ENCODE measurements at regions not wholly inside any gene's neighbourhood (a gene's known extent, or its start where the extent isn't known, plus 50 kb on each side); places are given as distances from the start of the nearest gene placed in this dataset.

DNA sequence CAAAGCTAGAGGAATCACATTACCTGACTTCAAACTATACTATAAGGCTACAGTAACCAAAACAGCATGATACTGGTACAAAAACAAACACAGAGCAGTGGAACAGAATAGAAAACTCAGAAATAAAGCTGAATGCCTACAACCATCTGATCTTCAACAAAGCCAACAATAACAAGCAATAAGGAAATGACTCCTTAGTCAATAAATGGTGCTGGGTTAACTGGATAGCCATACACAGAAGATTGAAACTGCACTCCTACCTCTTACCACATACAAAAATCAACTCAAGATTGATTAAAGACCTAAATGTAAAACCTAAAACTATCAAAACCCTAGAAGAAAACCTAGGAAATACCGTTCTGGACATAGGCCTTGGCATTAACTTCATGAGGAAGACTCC is 182.6 kb upstream of the CNOT2 start:
- DNase-seq (ENCODE audit: low read depth in 2 of 2): no peak
- no peak overlapping the region for H3K4me3 ChIP-seq (replicated peaks in 1 of 2; ENCODE audit: low read depth in 2 of 2, low read length in 2 of 2)
- no peak for TF ChIP-seq CTCF (IDR thresholded peaks at IDR 0.05; ENCODE audit: low read depth, low read length)

- no peak for DNase-seq (ENCODE audit: low read depth in 2 of 2)
- no peak for TF ChIP-seq CTCF (IDR thresholded peaks at IDR 0.05; ENCODE audit: low read depth, low read length)
- no peak overlapping the region for H3K4me3 ChIP-seq (replicated peaks in 1 of 2; ENCODE audit: low read depth in 2 of 2, low read length in 2 of 2)
These were observed 174.5 kb upstream of the CNOT2 start for GRCh38 chr12:70068743-70069142.

DNA sequence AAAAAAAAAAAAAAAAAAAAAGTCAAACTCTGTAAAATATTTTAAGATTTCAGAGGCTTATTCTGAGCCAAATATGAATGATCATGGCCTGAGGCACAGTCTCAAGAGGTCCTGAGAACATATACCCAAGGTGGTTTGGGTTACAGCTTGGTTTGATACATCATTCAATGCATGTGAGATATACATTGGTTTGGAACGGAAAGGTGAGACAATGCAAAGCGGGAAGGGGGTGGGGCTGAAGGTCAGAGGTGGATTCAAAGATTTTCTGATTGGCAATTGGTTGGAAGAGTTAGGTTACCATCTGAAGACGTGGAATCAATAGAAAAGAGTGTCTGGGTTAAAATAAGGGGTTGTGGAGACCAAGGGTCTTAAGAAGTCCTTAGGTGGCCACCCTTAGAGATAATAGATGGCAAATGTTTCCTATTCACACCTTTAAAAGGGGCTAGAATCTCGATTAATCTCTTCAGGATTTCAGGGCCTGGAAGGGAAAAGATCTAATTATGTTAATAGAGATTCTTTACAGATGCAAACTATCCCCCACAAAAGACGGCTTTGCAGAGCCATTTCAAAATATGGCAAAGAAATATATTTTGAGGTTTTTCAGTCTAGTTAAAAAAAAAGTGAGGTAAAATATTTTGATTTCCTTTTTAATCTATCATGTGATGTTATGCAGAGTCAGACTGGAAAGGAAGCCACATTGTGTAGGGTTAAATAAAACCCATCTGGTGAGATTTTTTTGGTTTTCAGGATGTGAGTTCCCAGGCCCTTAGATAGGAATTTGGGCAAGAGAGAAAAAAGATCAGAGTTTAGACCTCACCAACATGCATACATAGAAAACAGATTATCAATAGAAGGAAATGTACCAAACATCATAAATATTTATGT is 173.8 kb upstream of the CNOT2 start:
- H3K4me3 ChIP-seq (replicated peaks in 1 of 2; ENCODE audit: low read depth in 2 of 2, low read length in 2 of 2): no peak overlapping the region
- no peak for DNase-seq (ENCODE audit: low read depth in 2 of 2)
- TF ChIP-seq CTCF (IDR thresholded peaks at IDR 0.05; ENCODE audit: low read depth, low read length): no peak

GRCh38 chr12:70070494-70071007 is 172.7 kb upstream of the CNOT2 start:
- DNase-seq (ENCODE audit: low read depth in 2 of 2): no peak
- no peak for TF ChIP-seq CTCF (IDR thresholded peaks at IDR 0.05; ENCODE audit: low read depth, low read length)
- no peak overlapping the region for H3K4me3 ChIP-seq (replicated peaks in 1 of 2; ENCODE audit: low read depth in 2 of 2, low read length in 2 of 2)

DNA sequence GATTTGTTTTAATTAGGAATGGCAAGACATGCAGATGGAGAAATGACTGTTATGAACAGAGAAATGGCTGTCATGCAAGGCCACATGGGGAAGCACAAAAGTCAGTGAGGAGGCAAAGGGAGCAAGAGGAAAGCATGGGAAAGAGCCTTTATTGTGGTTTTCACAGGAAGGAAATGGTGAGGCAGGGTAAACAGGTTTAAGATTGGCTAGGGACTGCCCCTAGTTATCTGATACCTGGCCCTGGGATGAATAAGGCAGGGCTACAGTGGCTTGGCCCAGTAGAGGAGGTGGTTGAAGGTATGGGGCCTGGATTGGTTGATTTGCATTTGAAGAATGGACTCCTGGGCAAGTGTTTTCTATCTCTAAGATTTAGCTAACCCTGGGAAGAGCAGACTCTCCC is 168.7 kb upstream of the CNOT2 start:
- TF ChIP-seq CTCF (IDR thresholded peaks at IDR 0.05; ENCODE audit: low read depth, low read length): no peak
- H3K4me3 ChIP-seq (replicated peaks in 1 of 2; ENCODE audit: low read depth in 2 of 2, low read length in 2 of 2): no peak overlapping the region
- no peak for DNase-seq (ENCODE audit: low read depth in 2 of 2)

DNA sequence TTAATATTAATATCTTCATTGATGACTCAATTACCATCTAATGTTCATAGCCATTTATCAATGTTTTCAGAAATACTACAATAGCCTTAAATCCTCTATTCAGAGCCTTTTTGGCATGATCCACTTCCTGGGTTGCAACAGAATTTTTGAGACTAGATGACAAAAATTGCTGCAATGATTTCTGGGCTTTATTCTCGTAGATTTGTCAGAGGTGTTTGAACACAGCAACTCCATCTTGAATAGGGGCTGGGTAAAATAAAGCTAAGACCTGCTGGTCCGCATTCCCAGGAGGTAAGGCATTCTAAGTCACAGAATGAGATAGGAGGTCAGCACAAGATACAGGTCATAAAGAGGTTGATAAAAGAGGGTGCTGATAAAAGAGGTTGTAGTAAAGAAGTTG is 165.8 kb upstream of the CNOT2 start:
- DNase-seq (ENCODE audit: low read depth in 2 of 2): peak; percentile 11 to 15
- no peak overlapping the region for H3K4me3 ChIP-seq (replicated peaks in 1 of 2; ENCODE audit: low read depth in 2 of 2, low read length in 2 of 2)
- no peak for TF ChIP-seq CTCF (IDR thresholded peaks at IDR 0.05; ENCODE audit: low read depth, low read length)

Data from cardiac fibroblast (primary cell).